ENCODE measurements at regions not wholly inside any gene's neighbourhood (a gene's known extent, or its start where the extent isn't known, plus 50 kb on each side); places are given as distances from the start of the nearest gene placed in this dataset.

DNA sequence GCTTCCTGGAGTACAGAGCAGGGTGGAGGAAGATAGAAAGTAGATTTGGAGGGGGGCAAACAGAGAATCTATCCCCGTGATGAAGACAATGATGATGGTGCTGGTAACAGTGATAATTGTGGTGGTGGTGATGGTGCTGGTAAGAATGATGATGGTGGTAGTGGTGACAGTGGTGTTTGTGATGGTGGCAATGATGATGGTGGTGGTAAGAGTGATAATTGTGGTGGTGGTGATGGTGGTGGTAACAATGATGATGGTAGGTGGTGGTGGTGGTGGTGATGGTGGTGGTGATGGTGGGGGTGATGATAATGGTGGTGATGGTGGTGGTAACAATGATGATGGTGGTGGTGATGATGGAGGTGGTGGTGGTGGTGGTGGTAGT, 169.8 kb downstream of the TSHZ3 start:
- Histone ChIP-seq H3K27ac (no peak overlapping the region), H3K9me3 (no peaks in the 10 kb centered on the region), H3K36me3 (no peaks in the 10 kb centered on the region), H3K27me3 (replicated peaks; ENCODE audit: insufficient read depth) (no peaks in the 10 kb centered on the region), H3K4me1 (replicated peaks) (no peaks in the 10 kb centered on the region), H3K4me3 (no peak overlapping the region)
- WGBS, result 87% methylated on average over 1 of the region's 1 CpG
- no peak for DNase-seq (ENCODE audit: low spot score)
- TF ChIP-seq, protein P1, sequence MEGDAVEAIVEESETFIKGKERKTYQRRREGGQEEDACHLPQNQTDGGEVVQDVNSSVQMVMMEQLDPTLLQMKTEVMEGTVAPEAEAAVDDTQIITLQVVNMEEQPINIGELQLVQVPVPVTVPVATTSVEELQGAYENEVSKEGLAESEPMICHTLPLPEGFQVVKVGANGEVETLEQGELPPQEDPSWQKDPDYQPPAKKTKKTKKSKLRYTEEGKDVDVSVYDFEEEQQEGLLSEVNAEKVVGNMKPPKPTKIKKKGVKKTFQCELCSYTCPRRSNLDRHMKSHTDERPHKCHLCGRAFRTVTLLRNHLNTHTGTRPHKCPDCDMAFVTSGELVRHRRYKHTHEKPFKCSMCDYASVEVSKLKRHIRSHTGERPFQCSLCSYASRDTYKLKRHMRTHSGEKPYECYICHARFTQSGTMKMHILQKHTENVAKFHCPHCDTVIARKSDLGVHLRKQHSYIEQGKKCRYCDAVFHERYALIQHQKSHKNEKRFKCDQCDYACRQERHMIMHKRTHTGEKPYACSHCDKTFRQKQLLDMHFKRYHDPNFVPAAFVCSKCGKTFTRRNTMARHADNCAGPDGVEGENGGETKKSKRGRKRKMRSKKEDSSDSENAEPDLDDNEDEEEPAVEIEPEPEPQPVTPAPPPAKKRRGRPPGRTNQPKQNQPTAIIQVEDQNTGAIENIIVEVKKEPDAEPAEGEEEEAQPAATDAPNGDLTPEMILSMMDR (IDR thresholded peaks at IDR 0.05), result no peak
- TF ChIP-seq POLR2AphosphoS5 (IDR thresholded peaks at IDR 0.05), result no peak
- TF ChIP-seq POLR2A (IDR thresholded peaks at IDR 0.05), result no peak
- intact Hi-C loops (cut with DNase I), result no loop called here

- Histone ChIP-seq H3K36me3 (no peaks in the 10 kb centered on the region), H3K4me3 (no peak overlapping the region), H3K27me3 (replicated peaks; ENCODE audit: insufficient read depth) (no peaks in the 10 kb centered on the region), H3K9me3 (no peaks in the 10 kb centered on the region), H3K27ac (no peak overlapping the region), H3K4me1 (replicated peaks) (no peaks in the 10 kb centered on the region)
- WGBS, result 76% methylated on average over 1 of the region's 1 CpG
- TF ChIP-seq POLR2A (IDR thresholded peaks at IDR 0.05) (no peak), POLR2AphosphoS5 (IDR thresholded peaks at IDR 0.05) (no peak)
- TF ChIP-seq, protein P1 (IDR thresholded peaks at IDR 0.05), result no peak
- intact Hi-C loops (cut with DNase I), result no loop called here
- no peak for DNase-seq (ENCODE audit: low spot score)
Observed at GRCh38 chr19:31178833-31179470, 170.3 kb downstream of the TSHZ3 start.

DNA sequence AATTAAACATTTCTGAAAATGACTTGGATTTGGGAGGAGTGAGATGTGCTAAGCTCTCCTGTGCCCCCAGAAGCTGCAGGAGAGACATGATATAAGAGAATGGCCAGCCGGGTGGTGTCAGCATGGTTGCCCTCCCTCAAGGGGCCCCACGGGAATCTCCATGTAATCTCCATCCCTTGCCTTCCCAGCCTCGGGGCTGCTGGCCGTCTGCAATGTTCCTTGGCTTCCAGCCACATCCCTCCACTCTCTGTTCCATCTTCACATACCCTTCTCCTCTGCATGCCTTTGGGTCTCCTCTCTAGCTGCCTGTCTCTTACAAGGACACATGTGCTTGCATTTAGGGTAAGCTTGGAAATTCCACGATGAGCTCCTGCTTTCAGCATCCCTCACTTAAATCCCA, 172.0 kb downstream of the TSHZ3 start:
- H3K9me3 ChIP-seq, result no peaks in the 10 kb centered on the region
- intact Hi-C loops (cut with DNase I), result no loop called here
- no peaks in the 10 kb centered on the region for H3K27me3 ChIP-seq (replicated peaks; ENCODE audit: insufficient read depth)
- no peak overlapping the region for H3K27ac ChIP-seq
- no peak for TF ChIP-seq POLR2AphosphoS5 (IDR thresholded peaks at IDR 0.05)
- TF ChIP-seq, protein P1 (IDR thresholded peaks at IDR 0.05), result no peak
- no peak for TF ChIP-seq POLR2A (IDR thresholded peaks at IDR 0.05)
- H3K4me3 ChIP-seq, result no peak overlapping the region
- DNase-seq (ENCODE audit: low spot score), result no peak
- H3K36me3 ChIP-seq, result no peaks in the 10 kb centered on the region
- 42% methylated on average over 5 of the region's 5 CpGs for WGBS
- no peaks in the 10 kb centered on the region for H3K4me1 ChIP-seq (replicated peaks)

GRCh38 chr19:31175564-31176348, 173.5 kb downstream of the TSHZ3 start:
- no peaks in the 10 kb centered on the region for H3K4me1 ChIP-seq (replicated peaks)
- no peak overlapping the region for H3K27ac ChIP-seq
- no peak for DNase-seq (ENCODE audit: low spot score)
- H3K4me3 ChIP-seq, result no peak overlapping the region
- intact Hi-C loops (cut with DNase I), result no loop called here
- TF ChIP-seq, protein P1 (IDR thresholded peaks at IDR 0.05), result no peak
- TF ChIP-seq POLR2A (IDR thresholded peaks at IDR 0.05) (no peak), POLR2AphosphoS5 (IDR thresholded peaks at IDR 0.05) (no peak)
- H3K36me3 ChIP-seq, result no peaks in the 10 kb centered on the region
- no peaks in the 10 kb centered on the region for H3K9me3 ChIP-seq
- 88% methylated on average over 3 of the region's 3 CpGs for WGBS
- H3K27me3 ChIP-seq (replicated peaks; ENCODE audit: insufficient read depth), result no peaks in the 10 kb centered on the region

DNA sequence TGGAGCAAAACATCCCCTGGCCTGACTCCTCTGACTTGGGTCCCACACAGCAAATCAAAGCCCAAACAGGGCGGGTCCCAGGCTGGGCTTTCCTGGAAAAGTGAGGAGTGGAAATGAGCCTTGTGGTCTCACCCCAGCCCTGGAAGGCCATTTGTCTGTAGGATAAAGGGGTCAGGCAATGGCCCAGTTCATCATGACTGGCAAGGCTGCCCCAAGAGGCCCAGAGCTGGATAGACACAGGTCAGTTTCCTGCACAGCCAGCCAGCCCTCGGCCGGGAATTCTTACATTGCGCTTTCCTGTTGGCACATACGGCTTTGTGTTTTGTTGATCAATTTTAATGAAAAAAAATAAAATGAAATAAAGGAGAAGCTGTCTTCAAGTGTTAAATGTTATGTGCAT, 174.3 kb downstream of the TSHZ3 start:
- H3K27me3 ChIP-seq (replicated peaks; ENCODE audit: insufficient read depth), result no peaks in the 10 kb centered on the region
- TF ChIP-seq, protein P1 (IDR thresholded peaks at IDR 0.05), result no peak
- TF ChIP-seq POLR2A (IDR thresholded peaks at IDR 0.05), result no peak
- TF ChIP-seq POLR2AphosphoS5 (IDR thresholded peaks at IDR 0.05), result no peak
- H3K9me3 ChIP-seq, result no peaks in the 10 kb centered on the region
- WGBS, result 95% methylated on average over 5 of the region's 5 CpGs
- H3K4me1 ChIP-seq (replicated peaks), result no peaks in the 10 kb centered on the region
- no peak for DNase-seq (ENCODE audit: low spot score)
- intact Hi-C loops (cut with DNase I), result no loop called here
- no peak overlapping the region for H3K27ac ChIP-seq
- no peak overlapping the region for H3K4me3 ChIP-seq
- no peaks in the 10 kb centered on the region for H3K36me3 ChIP-seq

Measured in prostate gland (tissue), 2 donors.